Stimulated activated CD8-positive, alpha-beta memory T cell treated with anti-CD3 and anti-CD28 coated beads, Interleukin-15, amount 100 ng/mL, for 1 hour (primary cell): ENCODE measurements at regions not wholly inside any gene's neighbourhood (a gene's known extent, or its start where the extent isn't known, plus 50 kb on each side); places are given as distances from the start of the nearest gene placed in this dataset.
"Not testable (repeated sequence)": the region's sequence is repeated elsewhere in the genome, so short reads cannot be mapped to it uniquely, and the experiment has no call there.

Experiments used
- DNase-seq: peaks from one replicate; pipeline ENCODE4 v3.0.0-alpha.2; 2020; ENCODE audit warnings: low read depth

DNA sequence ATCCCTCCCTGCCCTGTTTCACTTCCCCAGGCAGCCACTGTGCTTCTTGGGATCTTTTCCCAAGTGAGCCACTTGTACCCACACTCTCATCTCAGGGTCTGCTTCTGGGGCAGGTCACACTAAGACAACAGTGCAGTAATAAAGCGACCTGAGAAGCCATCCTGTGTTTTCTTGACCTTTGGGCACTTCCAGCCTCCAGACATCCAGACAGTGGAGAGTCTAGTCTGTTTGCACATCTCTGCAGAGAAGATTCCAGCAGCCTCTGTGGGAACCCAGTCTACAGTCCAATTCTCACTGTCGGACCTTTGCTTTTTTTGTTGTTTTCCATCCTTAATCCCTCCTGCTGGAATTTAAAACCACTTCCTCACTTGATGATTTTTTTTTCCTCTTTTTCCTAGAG lies 50.3 kb upstream of the ATP6AP2 start:
- no peak for DNase-seq

- DNase-seq: no peak
These were observed 53.2 kb upstream of the ATP6AP2 start for GRCh38 chrX:40527543-40527942.

DNA sequence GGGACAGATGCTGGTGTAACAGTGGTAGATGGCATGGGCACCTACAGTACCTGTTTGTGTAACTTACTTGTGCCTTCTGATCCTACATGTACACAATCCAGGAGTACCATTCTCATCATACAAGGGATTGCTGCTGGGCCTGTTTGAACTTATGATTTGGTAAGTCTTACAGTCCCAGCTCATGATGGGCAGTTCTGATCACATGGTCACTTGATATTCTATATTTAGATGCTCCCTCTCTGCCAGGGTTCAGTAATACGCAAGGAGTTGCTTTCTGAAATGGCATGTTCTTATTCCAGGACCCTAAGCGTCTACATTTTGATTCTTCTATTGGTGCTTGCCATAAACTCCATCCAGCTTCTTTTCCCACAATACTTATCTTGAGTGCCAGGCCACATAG lies 54.4 kb upstream of the ATP6AP2 start:
- no peak for DNase-seq

- DNase-seq: not testable (repeated sequence)
These were observed 54.9 kb upstream of the ATP6AP2 start for GRCh38 chrX:40525901-40526300.

- no peak for DNase-seq
These were observed 56.3 kb upstream of the ATP6AP2 start for GRCh38 chrX:40524423-40524822.

DNA sequence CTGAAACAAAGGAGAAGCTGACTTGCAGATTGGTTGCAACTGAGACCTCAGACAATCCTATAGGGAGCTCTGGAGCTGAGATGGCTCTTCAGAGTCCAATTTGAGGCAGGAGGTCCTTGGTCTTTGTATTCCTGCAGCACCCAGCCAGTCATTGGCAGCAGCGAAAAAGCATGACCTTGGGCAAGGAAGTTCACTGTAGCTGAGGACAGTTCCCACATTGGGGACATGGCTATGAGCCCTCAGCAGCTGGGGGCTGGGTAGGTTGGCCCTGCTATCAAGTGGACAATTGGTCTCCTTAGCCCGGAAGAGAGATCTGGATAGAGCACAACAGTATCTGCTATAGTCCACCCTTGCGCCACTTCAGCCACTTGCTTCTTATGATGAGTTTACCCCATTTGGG lies 56.9 kb upstream of the ATP6AP2 start:
- no peak for DNase-seq

DNA sequence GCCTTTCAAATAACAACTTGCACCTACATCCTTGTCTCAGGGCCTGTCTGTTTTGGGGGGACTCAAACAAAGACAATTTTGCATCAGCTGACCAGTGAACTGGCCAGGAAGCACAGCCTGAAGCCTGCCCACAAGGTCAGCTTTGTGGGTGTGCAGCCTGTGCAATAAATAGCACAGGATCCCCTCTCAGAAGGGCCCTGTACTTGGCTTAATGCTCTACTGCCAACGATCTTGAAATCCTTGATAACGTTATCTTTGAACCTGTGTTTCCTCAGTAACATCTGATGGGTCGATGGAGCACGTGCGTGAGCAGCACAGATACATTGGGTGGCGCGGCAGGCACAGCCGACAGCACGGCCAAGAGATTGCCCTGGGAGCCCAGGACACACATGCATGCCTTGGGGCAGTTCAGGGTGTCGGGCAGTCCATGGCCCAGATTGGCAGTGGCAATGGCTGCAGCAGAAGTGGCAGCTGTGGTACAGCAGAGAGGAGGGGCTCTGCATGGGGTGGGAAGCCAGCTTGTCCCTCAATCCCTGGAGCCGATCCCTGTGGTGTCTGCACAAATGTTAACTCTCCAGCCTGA lies 58.8 kb upstream of the ATP6AP2 start:
- DNase-seq: no peak

DNA sequence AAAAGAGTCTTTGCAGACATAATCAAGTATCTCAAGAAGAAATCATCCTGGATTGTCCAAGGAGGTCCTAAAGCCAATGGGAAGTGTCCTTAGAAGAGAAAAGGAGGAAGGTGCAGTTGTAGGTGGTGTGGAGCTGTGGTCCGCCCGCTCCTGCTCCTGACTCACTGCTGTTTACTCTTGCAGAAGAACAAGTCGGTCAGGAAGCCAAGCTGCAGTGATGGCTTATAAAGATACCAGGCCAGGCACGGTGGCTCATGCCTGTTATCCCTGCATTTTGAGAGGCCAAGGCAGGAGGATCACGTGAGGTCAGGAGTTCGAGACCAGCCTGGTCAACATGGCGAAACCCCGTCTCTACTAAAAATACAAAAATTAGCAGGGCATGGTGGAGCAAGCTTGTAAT lies 66.4 kb upstream of the ATP6AP2 start:
- DNase-seq: no peak

GRCh38 chrX:40513835-40514234 lies 66.9 kb upstream of the ATP6AP2 start:
- no peak for DNase-seq

DNA sequence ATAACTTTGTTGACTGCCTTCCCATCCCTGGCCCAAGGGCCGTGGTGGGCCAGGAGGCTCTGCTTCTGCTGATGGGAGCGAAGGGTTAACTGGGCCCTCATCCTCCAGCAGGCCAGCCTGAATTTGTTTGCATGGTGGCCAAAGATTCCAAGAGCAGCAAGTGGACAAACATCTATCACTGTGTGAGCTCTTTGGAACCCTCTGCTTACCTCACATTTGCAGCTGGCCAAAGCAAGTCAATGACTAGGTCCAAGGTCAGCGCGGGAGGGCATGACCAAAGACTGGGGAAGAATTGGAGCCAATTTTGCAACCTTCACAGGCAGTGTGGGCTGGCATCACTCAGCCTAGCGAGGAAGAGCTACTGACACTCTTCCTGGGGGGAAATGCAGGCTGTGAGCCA lies 67.8 kb upstream of the ATP6AP2 start:
- no peak for DNase-seq

DNA sequence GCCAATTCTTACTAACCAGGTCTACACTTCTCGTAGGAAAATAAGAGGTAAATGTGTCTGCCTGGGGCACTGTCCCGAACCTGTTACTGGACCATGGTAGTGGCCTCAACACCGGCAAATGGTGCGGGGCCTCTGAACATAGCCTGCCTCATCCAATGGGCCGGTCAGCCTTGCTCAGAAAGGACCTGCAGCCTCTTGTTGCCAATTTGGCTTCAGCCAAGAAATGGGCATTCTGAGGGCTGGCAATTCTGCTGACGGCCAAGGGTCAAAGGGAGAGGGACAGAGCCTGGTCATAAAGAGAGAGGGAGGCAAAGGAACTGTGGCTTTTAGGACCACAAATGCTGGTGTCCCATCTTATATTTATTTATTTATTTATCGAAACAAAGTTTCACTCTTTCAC lies 69.5 kb upstream of the ATP6AP2 start:
- no peak for DNase-seq

DNA sequence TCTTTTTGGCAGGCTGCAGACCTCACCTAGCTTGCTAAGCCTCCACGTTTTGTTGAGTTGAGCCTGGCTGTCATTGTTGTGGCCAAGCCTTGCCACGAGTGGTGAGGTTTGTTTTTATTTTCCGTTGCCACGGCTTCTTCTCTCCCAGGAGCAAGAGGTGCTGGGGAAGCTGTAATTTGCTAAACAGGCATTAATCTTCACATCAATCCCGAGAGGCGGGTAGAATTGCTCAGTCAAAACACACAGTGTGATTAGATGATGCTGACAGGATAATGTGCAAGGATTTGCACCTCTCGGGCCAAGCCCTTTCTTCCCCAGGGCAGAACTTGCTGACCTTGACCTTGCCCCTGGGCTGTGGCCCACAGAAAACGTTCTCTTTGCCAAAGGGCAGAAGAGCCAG lies 72.2 kb upstream of the ATP6AP2 start:
- DNase-seq: no peak

- no peak for DNase-seq
These were observed 74.4 kb upstream of the ATP6AP2 start for GRCh38 chrX:40506201-40506985.

DNA sequence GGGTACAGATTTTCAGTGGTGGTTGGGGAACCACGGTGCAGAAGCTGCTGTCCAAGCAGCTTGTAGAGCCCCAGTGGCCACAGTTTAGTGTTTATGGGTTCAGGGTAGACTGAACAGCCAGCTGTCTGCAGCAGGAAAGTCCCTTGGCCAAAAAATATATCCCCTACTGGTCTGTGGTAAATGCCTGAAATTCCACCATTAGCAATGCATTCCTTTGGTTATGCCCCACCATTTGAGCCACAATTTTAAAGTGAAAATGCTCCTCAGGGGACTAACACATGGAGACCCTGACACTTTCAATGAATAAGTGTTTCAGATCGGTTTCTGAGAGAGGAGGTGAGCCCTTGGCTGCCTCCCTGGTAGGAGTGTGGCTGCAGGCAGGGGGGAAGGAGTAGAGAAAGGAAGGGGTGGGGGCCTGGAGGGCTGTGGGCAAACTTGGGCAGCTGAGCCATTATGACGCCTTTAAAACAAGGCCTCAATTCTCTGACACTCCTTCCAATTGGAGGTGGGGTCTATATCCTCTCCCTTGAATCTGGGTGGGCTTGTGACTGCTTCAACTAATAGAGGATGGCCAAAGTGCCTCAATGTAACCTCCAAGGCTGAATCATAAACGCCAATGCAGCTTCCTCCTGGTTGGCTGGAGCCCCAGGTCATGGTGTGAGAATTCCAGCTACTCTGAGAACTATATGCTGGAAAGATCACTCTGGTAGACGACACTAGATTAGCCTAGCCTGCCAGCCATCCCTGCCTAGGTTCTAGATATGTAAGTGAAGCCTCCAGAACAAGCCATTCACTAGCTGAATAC lies 75.8 kb upstream of the ATP6AP2 start:
- DNase-seq: no peak

- DNase-seq: no peak
These were observed 77.7 kb upstream of the ATP6AP2 start for GRCh38 chrX:40503094-40503493.

DNA sequence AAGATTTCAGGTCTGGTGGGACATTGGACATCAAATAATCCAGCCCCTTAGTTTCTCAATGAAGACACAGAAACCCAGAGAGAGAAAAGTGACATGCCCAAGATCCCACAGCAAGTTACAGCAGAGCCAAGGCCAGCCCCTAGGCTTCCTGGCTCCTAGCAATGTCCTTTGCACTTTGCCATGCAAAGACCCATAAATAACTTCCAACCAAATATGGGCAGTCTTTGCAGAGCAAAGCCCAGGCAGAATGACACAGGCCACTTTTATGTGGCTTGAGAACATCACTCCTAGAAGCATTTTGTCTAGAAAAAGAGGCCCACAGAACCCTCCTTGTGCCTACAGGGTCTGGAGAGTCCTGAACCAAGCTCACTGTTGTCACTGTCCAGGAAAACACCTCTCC lies 78.1 kb upstream of the ATP6AP2 start:
- DNase-seq: no peak

- no peak for DNase-seq
These were observed 79.5 kb upstream of the ATP6AP2 start for GRCh38 chrX:40501164-40501855.

DNA sequence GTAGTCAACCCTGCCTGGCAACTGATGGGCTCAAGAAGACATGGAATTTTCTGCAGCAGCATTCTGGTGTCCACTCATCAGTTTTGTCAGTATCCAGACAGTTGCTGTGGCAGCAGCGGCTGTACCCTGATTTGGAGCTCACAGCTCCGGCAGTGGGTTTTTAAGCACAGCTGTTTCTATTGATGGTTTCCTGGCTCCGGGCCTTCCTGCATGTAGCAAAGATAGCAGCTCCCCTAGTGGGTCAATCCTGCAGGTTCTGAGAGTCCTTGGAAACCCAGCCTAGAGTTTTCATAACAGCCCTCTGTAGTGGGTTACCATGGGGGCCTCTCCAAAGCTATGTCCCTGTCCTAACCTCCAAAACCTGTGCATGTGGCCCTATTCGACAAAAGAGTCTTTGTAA lies 84.0 kb upstream of the ATP6AP2 start:
- DNase-seq: no peak

DNA sequence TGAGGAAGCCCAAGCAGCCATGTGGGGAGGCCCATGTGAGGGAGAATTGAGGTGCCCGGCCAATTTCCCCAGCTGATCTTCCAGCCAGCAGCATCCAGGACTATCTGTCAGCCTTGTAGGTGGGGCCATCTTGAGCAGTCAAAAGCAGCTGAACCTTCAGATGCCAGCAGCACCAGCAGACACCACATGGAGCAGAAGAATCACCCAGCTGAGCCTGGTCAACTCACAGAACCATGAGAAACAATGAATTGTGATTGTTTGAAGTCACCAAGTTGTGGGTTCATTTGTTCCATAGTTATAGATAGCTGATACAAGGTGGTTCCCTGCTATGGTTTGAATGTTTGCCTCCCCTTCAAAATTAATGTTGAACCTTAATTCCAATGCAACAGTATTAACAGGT lies 85.1 kb upstream of the ATP6AP2 start:
- no peak for DNase-seq

GRCh38 chrX:40494005-40494404 lies 86.8 kb upstream of the ATP6AP2 start:
- no peak for DNase-seq

DNA sequence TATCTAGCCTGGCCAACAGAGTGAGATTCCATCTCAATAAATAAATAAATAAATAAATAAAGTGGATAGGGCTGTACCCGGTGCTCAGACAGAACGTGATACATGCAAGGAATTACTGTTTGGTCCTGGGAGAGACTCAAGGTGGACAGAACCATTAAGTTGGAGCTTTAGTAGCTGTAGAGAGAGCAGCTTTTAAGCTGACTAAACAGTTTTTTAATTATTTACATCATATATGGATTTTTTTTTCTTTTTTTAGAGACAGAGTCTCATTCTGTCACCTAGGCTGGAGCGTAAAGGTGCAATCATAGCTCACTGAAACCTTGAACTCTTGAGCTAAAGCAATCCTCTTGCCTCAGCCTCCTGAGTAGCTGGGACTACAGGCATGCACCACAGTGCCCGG lies 92.5 kb upstream of the ATP6AP2 start:
- no peak for DNase-seq

- no peak for DNase-seq
These were observed 94.8 kb upstream of the ATP6AP2 start for GRCh38 chrX:40485973-40486372.
